ENCODE measurements at regions not wholly inside any gene's neighbourhood (a gene's known extent, or its start where the extent isn't known, plus 50 kb on each side); places are given as distances from the start of the nearest gene placed in this dataset.

DNA sequence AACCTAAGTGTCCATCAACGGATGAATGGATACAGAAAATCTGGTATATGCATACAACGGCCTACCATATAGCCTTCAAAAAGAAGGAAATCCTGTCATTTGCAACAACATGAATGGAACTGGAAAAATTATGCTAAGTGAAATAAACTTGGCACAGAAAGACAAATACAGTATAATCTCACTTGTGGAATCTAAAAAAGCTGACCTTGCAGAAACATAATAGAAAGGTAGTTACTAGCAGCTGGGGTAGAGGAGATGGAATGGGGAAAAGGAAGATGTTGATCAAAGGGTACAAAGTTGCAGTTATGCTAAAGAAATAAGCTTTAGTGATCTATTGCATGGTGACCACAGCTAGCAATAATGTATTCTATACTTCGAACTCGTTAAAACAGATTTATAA lies 444.1 kb downstream of the OCA2 start:
- TF ChIP-seq POLR2A (IDR thresholded peaks at IDR 0.05): no peak
- TF ChIP-seq, protein P1, sequence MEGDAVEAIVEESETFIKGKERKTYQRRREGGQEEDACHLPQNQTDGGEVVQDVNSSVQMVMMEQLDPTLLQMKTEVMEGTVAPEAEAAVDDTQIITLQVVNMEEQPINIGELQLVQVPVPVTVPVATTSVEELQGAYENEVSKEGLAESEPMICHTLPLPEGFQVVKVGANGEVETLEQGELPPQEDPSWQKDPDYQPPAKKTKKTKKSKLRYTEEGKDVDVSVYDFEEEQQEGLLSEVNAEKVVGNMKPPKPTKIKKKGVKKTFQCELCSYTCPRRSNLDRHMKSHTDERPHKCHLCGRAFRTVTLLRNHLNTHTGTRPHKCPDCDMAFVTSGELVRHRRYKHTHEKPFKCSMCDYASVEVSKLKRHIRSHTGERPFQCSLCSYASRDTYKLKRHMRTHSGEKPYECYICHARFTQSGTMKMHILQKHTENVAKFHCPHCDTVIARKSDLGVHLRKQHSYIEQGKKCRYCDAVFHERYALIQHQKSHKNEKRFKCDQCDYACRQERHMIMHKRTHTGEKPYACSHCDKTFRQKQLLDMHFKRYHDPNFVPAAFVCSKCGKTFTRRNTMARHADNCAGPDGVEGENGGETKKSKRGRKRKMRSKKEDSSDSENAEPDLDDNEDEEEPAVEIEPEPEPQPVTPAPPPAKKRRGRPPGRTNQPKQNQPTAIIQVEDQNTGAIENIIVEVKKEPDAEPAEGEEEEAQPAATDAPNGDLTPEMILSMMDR (IDR thresholded peaks at IDR 0.05): no peak

Data from thyroid gland (tissue), 4 donors.